ENCODE measurements at regions not wholly inside any gene's neighbourhood (a gene's known extent, or its start where the extent isn't known, plus 50 kb on each side); places are given as distances from the start of the nearest gene placed in this dataset.

DNA sequence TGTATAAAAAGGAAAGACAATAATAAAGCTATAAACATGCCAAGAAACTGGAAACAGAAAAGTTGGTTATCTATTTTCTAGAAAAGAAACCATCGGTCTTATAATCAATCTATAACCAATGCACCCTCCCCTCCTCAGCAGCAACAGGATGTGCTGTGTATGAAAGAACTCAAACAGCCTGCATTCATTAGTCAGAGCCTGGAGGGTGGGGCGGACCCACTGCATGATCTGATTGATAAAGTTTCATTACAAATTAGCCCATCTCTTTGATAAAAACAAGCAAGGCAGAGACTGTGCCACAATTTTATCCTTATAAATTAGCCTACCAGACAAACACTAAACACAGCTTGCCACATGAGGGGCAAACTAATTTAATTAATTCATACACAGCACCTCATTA, 448.1 kb downstream of the BCAT1 start:
- no peak for DNase-seq

DNA sequence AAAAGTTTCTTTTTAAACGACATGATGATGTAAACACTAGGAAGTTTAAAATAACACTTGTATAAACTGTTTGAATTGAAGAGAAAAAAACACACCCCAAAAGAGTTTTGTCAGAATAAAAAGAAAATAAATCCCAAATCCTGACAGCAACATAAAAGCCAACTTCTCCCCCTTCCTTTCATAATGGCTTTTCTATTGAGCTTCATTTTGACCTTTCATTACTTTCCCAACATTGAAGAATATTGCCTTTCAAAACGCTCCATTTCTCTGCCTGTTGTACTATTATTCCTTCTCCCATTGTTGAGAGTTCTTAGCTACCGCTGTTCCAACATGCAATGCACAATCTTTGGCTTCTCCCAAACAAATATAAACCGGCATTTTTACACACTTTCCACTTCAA, 448.5 kb downstream of the BCAT1 start:
- DNase-seq: no peak

DNA sequence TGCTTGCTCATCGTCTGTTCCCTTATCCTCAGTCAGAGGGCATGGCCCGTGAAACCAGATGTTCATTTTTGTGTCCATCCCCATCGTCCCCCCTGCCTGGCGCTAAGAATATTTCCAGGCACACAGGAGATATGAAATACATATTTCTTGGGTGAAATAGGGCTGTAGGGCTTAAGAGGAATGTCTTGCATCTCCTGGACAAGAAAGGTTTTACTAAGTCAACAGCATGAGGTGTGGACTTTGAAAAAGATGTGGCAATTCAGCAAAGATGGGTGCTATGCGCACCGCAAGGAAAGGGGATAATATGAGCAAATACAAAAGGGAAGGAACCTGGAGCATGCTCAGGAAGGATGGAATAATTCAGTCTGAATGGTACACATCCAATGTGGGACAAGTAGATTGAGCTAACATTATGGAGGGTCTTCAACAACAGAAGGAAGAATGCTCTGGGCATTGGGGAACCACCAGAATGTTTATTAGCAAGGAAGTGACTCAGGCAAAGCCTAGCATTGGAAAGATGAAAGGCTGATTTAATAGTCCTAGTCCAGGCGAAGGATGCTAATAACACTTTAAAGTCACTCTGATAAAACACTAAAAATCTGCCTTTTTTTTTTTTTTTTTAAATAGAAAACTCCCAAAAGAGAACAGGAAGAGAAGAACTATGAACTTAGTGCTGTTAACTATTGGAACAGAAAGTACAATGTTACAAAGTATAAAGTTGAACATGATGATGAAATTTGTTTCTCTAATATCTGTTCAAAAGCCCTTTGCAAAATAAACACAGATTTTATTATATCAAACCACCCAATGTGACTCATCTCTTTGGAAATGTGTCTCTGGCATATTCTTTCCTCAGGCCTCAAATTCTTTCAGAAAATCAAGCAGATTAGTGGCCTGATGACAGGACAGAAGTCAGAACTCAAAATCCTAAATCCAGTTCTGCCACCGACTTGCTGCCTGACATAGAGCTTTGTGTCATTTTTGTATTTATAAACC, 449.5 kb downstream of the BCAT1 start:
- DNase-seq: no peak

DNA sequence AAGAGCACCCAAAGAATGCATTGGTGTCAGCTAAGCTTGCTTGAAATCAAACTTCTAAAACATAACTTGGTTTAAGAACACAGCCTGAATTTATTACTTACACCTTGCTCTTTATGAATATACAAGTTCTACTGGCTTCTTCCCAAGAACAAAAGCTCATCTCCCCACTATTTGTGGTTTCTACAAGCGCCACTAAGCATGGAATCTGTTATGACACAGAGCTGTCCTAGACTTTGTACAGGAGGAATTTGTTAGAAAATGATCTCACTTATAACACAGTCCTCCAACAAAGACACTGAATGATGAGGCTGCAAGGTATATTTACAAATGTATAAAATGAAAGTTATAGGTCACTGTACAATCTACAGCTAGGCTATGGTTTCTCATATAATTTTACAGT, 452.1 kb downstream of the BCAT1 start:
- DNase-seq: no peak

DNA sequence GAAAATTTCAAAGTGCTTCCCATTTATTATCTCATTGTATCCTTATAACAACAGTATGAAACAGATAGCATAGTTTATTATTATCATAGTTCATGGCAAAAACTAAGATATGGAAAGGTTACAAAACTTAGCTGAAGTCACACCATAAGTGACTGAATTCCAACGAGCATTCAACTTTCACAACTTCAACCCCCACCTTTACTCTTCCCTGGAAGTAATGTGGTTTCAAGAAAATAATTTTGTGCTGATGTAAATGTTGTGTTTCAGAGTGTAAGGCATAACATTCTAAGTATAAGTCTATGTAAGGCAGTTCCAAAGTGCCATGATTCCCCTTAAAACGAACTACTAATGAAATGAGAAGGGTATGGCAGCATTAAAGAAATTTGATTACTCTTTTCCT, 454.5 kb downstream of the BCAT1 start:
- no peak for DNase-seq

DNA sequence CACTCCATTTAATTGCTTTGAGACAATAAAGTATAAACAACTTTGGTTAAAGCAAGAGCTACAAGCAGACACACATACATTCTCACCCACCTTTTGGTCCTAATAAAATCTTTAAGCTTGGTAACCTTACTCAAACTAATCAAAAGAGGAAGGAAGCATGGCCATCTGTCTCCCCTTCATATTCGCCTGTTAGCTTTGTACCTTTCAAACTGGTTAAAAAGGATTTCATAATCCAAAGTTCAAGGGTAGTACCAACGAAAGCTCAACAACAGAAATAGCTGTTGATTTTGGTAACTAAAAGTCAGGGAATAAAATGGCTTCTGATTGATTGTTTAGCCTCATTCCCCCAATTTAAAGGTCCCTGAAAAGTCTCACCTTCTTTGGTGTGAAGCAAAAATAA, 456.9 kb downstream of the BCAT1 start:
- DNase-seq: no peak

DNA sequence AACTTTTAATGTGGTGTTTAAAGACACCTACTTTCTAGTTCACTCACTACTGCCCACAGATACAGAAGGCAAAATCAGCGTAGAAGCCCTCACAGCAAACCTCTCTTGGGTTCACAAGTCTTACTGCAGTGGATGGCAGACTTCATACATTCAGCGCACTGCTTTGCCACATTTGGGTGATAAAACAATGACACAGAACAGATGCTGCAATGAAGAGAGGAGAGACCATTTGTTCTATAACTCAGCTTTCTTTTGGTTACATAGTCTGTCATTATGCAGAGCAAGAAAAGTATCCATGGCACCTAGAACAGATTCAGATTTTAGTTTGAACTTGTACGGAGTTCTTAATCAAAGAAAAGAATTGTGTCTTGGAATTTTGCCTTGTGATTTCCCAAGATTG, 459.0 kb downstream of the BCAT1 start:
- no peak for DNase-seq

DNA sequence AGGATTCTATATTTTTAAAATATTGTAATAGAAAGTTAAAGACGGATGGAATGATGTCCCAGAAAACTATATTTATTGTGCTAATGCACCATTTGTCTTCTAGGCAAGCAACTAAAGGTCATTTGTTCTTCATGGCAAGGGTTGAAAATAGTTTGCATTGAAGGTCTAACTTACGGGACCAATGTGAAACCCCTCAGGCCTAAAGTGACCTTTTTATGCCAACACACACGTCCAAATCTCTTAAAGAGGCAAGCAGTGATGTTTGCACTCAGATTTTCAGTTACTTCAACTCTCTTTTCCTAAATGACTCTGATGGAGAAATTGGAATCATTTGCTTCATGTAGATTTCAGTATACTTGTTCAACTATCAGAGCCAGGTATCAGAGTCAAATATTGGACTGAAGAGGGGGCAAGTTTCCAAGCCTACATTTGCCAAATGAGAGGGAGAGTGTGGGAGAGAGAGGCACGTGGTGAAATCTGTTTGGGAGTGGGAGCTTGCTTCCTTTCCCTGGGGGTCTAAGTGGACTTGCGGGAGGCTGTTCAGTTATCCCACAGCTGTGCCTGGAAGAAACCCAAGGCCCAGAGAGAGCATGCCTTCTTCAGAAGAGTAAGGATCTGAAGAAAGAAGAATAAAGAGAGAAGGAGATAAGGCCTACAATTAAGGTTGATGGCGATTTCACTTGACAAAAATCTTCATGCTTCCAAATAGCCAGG, 459.8 kb downstream of the BCAT1 start:
- DNase-seq: no peak

DNA sequence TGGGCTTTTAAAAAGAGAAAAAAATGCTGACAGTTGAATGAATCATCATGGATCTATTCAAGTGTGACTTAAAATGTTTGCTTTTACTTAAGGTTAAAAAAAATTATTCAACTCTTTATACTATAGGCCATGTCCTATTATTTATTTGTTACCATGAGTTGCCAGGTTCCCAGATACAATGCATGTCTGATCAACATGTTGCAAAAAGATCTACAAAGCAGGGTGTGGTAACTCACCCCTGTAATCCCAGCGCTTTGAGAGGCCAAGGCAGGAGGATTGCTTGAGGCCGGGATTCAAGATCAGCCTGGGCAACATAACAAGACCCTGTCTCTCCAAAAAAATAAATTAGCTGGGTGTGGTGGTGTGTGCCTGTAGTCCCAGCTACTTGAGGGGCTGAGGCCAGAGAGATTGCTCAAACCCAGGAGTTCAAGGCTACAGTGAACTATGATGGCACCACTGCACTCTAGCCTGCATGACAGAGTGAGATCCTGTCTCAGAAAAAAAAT, 460.8 kb downstream of the BCAT1 start:
- DNase-seq: no peak

DNA sequence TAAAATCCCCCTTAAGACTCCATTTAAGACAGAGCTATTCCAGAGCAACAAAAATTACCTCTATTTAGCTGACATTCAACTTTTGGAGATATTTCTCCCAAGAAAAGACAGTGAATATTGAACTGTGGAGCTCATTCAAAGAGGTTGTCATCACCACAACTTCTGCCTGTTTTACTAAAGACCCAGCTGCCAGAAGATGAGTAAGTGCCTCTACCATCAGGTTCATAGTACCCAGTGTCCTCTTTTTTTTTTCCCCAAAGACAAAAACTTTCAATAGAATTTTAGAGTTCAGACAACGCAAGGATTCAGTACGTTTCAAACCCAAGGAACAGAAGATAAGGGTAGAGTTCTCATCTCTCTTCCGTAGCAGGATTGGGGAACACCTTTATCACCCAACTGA, 461.3 kb downstream of the BCAT1 start:
- no peak for DNase-seq

DNA sequence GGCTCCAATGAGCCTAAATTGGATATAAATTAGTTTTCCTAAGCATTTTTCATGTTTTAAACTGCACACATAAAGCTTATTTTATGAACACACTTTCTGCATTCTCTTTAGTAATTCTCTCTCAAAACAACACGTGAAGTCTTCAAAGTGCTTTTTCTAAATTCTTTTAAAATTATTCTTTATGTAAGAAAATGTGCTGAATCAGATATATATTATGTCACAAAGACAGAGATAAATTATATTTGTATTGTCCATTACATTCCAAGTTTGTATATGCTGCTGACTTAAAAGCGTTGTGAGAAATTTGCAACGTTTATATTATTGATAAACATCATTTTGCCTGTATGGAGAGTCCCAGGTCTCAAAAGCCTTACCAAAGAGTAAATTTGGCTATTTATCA, 465.2 kb downstream of the BCAT1 start:
- DNase-seq: no peak

DNA sequence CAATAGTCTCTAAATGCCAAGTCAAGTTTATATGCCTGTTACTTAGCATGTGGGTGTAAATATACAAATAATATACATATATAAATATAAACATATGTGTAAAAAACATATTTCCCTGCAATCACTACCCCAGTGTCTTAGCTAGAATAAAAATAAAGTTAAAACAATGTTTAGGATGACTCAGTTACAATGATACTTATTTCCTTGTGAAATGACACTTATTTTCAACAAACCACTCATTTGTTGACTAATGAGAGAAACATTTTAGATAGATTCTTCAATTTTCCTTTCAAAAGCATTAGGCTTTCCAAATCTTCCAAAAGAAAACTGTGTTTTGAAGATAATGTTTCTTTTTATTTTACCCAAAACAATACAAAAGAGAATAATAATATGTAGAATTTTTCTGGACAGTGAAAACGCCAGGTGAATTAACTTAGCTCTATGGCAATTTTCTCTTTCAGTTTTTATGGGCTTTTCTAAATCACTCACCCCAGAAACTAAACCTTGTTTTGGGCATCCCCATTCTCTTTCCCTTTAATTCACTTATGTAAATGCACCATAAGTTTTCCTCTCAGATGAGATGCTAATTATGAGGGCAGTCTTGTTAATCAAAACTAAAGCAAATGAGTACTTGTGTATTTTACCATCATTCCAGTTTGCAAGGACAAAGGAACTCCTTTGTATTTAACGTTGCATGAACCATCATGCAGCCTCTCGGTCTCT, 465.9 kb downstream of the BCAT1 start:
- DNase-seq: no peak

DNA sequence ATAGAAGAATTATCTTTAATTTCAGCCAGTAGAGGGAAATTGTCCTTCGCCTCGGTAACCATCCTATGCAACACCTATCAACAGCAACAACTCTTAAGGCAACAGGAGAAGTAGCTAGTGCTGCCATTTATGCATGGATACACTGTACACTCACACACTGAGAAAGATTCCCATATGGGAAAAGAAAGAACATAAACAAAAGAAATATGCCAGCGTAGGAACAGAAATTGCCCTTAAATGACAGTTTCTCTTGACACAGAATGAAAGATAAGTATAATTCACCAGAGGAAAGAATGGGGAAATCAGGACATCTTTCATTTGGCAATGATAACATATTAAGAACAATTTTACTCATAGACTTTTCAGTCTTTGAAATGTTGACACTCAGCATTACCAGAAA, 466.9 kb downstream of the BCAT1 start:
- no peak for DNase-seq

DNA sequence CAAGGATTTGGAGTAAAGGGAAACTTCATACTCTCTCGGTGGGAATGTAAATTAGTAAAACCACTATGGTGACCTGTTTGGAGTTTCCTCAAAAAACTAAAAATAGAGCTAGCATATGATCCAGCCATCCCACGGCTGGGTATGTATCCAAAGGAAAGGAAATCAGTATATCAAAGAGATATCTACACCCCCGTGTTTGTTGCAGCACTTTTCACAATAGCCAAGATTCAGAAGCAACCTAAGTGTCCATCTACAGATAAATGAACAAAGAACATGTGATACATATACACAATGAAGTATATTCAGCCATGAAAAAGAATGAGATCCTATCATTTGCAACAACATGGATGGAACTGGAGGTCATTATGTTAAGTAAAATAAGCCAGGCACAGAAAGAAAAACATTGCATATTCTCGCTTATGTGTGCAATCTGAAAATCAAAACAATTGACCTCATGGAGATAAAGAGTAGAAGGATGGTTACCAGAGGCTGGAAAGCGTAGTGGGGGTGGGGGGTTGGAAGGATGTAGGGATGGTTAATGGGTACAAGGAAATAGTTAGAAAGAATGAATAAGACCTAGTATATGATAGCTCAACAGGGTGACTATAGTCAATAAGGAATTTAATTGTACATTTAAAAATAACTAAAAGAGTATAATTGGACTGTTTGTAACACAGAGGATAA, 468.0 kb downstream of the BCAT1 start:
- DNase-seq: no peak

DNA sequence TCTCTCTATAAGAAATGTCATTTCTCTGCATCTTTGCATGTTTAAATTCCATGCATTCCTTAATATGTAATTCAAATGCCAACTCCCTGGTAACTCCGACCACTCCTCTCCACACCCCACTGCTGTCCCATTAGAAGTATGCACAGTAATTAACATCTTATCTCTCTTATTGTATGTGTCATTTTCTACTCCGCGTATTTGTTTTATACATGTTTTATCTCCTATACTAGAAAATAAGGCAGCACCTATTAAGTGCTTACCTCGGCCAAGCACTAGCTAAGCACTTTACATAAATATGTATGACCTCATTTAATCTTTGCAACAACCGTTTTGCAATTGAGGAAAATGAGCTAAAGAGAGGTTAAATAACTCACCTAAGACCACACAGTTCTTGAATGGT, 469.8 kb downstream of the BCAT1 start:
- DNase-seq: no peak

DNA sequence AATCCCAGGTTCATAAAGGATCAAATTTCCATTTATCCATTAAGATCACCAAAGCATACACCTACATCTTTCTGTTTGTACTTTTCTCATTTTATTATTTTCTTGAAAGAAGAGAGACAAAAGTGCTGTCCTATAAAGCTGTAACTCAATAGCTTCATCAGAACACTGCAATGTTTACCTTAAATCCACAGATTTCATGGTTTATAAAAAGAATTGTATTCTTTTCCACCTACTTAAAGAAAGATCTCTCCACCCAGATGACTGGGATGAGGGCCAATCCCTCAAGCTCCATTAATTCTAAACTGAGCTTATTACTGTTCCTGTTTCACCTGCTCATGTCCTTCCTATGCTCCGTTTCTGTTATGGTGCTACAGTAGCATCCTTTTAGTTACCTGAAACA, 470.6 kb downstream of the BCAT1 start:
- no peak for DNase-seq

DNA sequence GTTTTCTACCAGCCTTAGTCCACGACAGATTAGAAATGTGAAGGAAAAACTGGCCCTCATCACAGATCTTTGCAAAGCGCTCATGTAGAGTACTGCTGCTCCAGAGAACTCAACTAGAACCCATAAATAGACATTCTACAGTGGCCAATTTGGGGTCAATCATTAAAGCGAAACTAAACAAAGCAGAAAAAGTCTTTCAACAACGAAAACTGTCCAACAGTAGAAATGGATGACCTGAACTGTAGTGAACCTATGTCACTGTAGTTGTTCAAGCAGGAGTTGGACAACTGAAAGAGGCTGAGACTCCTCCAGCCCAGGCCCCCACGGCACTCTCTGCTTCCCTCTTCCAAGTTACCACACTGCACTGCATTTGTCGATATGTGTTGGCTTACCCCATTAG, 472.6 kb downstream of the BCAT1 start:
- no peak for DNase-seq

DNA sequence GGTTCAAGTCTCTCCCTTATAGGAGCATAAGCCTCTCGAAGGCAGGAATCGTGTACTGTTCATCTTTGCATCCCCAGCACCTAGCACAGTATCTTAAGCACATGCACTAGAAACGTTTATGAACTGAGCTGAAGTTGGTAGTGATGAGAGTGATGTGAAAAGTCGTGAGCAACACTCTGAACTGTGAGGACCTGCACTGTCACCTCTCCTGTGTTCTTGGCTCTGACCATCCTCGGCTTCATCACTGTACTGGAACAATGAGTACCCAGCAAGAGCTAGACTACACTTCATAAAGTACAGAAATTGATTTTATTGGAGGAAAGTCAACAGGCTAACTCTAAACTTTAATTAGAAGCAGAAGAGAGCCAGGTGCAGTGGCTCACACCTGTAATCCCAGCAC, 473.6 kb downstream of the BCAT1 start:
- DNase-seq: no peak

DNA sequence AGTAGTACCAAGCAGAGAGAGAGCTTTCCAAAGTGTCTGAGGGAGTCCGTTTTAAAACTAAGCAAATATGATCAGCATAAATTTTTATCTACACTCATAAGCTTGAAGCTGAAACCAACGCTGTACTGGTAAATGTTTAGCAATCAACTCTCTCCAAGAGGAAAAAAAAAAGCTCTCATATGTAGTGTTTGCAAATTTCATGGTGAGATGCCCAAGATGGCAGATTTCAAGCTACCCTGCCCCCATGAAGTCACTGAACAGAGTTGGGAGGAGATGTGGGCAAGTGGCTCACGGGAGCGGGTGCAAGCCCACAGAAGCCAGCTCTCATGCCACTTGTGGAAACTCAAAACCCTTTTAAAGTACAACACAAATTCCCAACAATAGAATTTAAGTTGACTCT, 475.8 kb downstream of the BCAT1 start:
- no peak for DNase-seq

DNA sequence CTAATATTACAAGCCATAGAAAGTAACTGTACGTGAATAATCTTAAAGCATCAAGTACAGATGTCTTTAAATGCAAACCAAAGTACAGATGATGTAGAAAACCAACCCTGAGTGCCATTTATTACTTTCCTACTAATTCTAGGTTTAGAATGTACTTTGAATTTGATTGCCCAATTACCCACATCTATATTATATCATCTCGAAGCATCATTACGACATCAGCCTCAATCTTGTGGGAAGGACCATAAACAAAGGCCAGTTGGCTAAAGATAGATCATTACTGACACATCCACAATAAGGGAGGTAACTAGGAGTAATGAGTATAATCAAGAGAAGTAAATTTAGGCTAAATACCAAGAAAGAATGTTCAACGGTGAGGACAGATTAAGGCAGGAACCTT, 478.9 kb downstream of the BCAT1 start:
- DNase-seq: no peak

DNA sequence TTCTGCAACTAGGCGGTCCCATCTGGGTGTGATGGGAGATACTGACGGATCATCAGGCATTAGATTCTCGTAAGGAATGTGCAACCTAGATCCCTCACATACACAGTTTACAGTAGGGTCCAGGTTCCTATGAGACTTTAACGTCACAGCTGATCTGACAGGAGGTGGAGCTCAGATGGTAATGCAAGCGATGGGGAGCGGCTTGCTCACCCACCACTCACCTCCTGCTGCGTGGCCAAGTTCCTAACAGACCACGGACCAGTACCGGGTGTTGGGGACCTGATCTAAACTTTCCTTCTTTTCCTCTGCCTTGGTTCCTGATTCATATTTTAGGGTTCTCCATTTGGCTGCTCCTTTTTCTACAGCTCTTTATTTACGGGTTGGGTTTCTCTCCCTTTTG, 479.8 kb downstream of the BCAT1 start:
- DNase-seq: no peak

DNA sequence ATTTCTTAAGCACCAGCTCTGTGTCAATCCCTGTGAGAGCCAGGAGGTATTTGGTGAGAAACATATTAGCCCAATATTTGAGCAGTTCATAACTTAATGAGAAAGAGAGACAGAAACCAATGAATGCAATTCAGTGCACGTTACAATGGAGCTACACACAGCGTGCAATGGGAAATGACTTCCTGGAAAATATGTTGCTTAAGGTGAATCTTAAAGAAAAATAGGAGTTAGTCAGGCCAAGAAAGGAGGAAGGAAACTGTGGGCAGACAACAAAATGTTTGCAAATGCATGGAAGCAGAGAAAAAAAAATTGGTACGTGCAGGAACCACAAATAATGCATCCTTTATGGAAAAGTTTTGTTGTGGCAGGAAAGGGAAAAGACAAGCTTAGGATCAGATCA, 481.7 kb downstream of the BCAT1 start:
- no peak for DNase-seq

DNA sequence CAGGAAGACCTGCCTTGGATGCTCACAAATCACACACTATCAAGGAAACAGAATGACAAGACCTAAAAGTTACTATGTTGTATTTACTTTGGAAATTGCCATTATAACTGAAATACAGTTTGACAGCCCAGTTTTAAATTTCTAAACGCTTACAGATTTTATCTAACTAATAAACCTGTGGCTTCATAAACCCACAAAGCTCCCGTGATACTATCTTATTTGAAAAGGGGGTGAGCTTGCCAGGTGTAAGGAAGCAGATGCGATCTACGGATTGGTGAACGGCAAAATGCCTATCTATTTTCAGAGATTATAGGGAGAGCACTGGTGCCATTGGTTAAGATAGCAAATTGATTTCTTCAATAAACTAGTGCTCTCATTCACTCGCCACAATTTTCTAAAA, 485.5 kb downstream of the BCAT1 start:
- DNase-seq: no peak
